PC-3 (cell line): ENCODE measurements at regions not wholly inside any gene's neighbourhood (a gene's known extent, or its start where the extent isn't known, plus 50 kb on each side); places are given as distances from the start of the nearest gene placed in this dataset.

Source experiments
- CTCF ChIP-seq: fragments of 300-600 bp; sonication (generic); conservative IDR thresholded peaks from 2 replicates; pipeline ENCODE4 v1.5.1; 2017; ENCODE audit warnings: antibody characterized with exemption, low read depth, mild to moderate bottlenecking, low read length
- EZH2 ChIP-seq: fragments of 300-600 bp; sonication (generic); IDR thresholded peaks from one replicate; pipeline ENCODE4 v1.6.1; 2017; ENCODE audit warnings: antibody characterized with exemption, mild to moderate bottlenecking, low read length; ENCODE audit not compliant: unreplicated experiment
- EZH2phosphoT487 ChIP-seq: fragments of 300-600 bp; sonication (generic); IDR thresholded peaks from 2 replicates; pipeline ENCODE4 v1.6.1; 2018; ENCODE audit warnings: mild to moderate bottlenecking, antibody characterized with exemption, low read length, borderline replicate concordance

GRCh38 chr16:77502448-77502847, 67.6 kb upstream of the ADAMTS18 start:
- TF ChIP-seq CTCF = no peak
- no peak for TF ChIP-seq EZH2
- TF ChIP-seq EZH2phosphoT487 = no peak
